K562 (cell line): ENCODE measurements at regions not wholly inside any gene's neighbourhood (a gene's known extent, or its start where the extent isn't known, plus 50 kb on each side); places are given as distances from the start of the nearest gene placed in this dataset.

Source experiments
- AFF1 ChIP-seq, 2 experiments: fragments of 450-650 bp; IDR thresholded peaks; 2 replicates each; pipeline ENCODE4 v1.6.1; 2018; ENCODE audit warnings: mild to moderate bottlenecking in 2 of 2, low read depth in 1 of 2; ENCODE audit not compliant: partially characterized antibody in 2 of 2
- ETV6 ChIP-seq, 3 experiments: fragments of 150-350 bp in 1 of 3; sonication (generic) in 1 of 3; formaldehyde crosslinking in 1 of 3; IDR thresholded peaks; 2 replicates each; pipeline versions ENCODE4 v1.6.1 to v1.8.0; 2014 to 2022; ENCODE audit warnings: borderline replicate concordance in 2 of 3, low read depth in 2 of 3, antibody characterized with exemption in 1 of 3, low read length in 1 of 3, mild to moderate bottlenecking in 1 of 3, missing genetic modification reagents in 1 of 3
- NBN ChIP-seq: fragments of 450-650 bp; IDR thresholded peaks from 2 replicates; pipeline ENCODE4 v1.6.1; 2016; ENCODE audit warnings: low read depth, mild to moderate bottlenecking
- SNIP1 ChIP-seq: fragments of 450-650 bp; IDR thresholded peaks from 2 replicates; pipeline ENCODE4 v1.7.1; 2017; ENCODE audit warnings: low read depth, mild to moderate bottlenecking
- TCF7 ChIP-seq: sonication (generic); IDR thresholded peaks from 2 replicates; pipeline ENCODE4 v1.6.1; 2016; ENCODE audit warnings: antibody characterized with exemption, borderline replicate concordance
- TF ChIP-seq, protein P1 (sequence below): sonication (generic); formaldehyde crosslinking; IDR thresholded peaks from 2 replicates; pipeline ENCODE4 v1.8.0; 2022; ENCODE audit warnings: mild to moderate bottlenecking, missing genetic modification reagents

GRCh38 chrX:106499473-106499872 lies 112.3 kb upstream of the RADX start (continued):
- TF ChIP-seq ETV6 (IDR thresholded peaks at IDR 0.05; ENCODE audit: borderline replicate concordance in 1 of 2, low read depth in 2 of 2, low read length in 1 of 2): no peak
- TF ChIP-seq ETV6 (CRISPR knock-in tag; IDR thresholded peaks at IDR 0.05; ENCODE audit: borderline replicate concordance): no peak
- TF ChIP-seq, protein P1, sequence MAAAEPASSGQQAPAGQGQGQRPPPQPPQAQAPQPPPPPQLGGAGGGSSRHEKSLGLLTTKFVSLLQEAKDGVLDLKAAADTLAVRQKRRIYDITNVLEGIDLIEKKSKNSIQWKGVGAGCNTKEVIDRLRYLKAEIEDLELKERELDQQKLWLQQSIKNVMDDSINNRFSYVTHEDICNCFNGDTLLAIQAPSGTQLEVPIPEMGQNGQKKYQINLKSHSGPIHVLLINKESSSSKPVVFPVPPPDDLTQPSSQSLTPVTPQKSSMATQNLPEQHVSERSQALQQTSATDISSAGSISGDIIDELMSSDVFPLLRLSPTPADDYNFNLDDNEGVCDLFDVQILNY (CRISPR knock-in tag): no peak
- no peak for TF ChIP-seq TCF7
- no peak for TF ChIP-seq SNIP1
- no peak for TF ChIP-seq NBN
- TF ChIP-seq AFF1 (IDR thresholded peaks at IDR 0.05; ENCODE audit: low read depth in 1 of 2, partially characterized antibody in 2 of 2): no peak
